Superior temporal gyrus (tissue), 1 donor: ENCODE measurements at regions not wholly inside any gene's neighbourhood (a gene's known extent, or its start where the extent isn't known, plus 50 kb on each side); places are given as distances from the start of the nearest gene placed in this dataset.
"Not testable (repeated sequence)": the region's sequence is repeated elsewhere in the genome, so short reads cannot be mapped to it uniquely, and the experiment has no call there.

Experiments used
- DNase-seq: peaks from one replicate; pipeline ENCODE4 v3.0.0-alpha.2; 2016; ENCODE audit errors: extremely low spot score

GRCh38 chr15:77877869-77878577 is 199.5 kb downstream of the TBC1D2B start:
- no peak for DNase-seq

DNA sequence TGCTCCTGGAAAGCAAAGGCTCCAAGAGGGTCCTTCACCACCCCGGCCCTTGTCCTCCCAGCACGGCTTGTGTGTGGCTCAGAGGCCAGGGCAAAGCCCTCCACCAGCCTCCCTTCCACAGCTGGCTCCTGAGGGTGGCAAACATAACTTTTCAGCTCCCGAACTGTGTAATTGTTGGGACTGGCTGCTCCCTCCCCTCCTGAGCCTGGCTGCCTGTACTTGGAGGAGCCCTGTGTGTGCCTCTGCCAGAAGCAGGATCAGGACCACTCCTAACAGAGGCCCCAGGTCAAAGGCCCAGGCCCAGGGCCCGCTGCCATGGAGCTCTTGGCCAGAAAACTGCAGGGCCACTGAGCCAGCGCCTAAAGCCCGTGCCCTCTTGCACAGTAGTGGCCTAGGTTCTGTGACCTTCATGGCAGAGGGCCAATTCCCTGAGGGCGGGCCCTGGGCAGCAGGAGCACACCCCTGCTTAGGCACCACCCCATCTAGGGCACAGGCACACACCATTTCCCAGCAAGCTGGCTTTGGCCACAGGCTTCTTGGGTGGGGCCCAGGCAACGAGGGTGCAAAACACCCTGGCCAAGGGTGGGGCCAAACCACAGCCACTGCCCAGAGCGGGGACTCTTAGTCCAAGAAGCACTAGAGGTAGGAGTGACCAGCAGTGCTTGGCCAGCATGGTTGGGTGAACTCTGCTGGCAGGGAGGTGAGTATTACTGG is 201.2 kb downstream of the TBC1D2B start:
- DNase-seq = not testable (repeated sequence)

DNA sequence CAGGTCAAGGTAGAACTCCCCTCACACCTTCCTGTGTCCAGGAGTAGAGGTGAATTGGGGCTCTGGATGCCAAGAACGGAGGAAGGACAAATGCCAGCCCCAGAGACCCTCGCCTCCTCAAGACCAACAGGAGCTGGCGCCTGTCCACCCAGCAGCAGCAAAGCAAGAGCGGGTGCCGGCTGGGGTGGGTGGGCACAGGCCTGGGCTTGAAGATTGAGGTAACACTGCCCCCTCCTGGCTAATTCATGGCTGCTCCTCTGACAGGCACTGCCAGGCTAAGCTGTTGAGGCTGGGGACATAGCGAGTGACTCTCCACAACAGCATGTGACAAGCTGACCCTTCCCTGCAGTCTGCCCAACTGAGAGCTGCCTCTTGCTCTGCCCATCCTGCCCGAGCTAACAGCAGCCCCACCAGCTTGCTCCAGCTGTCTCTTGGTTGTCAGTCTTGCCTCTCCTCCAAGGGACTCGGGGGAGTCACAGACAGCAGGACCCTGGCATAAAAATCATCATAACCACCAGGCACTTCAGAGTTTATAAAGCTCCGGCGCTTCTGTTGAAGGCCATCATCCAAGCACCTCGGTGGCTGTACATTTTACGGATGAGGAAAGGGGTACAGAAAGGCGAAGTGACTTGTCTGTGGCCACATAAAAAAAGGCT is 202.3 kb downstream of the TBC1D2B start:
- DNase-seq = peak; percentile 77

GRCh38 chr15:77874063-77874462 is 203.4 kb downstream of the TBC1D2B start:
- no peak for DNase-seq

DNA sequence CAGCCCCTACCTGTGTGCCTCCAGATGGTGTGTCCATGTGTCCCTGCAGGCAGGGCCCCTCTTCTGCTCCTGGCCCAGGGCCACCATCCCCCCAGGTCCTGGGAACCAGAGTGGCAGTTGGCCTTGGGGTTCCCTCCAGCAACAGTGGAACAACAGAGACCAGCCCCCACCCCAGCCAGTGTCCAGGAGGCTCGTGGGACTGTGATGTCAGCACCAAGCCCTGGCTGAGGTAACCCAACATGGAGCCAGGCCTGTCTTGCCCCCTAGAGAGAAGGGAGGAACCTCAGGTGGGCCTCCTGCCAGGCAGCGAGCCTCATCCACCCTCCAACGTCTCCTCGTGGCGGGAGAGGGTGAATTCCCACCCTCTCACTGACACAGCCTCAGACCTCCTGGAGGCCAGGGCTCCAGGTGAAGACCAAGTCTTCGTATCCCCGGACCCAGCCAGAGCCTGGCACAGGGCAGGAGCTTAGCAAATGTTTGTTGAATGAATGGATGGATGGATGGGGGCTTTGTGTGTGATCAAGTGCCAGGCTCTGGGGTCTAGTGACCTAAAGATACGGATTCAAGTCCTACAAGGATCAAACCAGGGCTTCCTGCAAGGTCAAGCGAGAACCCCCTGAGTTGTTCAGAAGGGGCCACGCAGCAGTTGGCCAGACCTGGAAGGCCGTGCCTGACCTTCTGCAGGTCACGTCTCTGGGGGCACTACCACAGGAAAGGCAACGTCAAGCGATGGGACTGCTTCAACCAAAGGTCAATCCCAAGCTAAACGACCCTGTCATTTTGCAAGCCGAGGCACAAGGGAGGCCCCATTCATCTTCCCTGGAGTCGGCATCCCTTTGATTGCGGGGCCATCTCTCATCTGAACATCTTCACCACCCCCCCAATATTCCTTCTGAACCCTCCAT is 204.7 kb downstream of the TBC1D2B start:
- DNase-seq = not testable (repeated sequence)

GRCh38 chr15:77871852-77872371 is 205.6 kb downstream of the TBC1D2B start:
- no peak for DNase-seq

DNA sequence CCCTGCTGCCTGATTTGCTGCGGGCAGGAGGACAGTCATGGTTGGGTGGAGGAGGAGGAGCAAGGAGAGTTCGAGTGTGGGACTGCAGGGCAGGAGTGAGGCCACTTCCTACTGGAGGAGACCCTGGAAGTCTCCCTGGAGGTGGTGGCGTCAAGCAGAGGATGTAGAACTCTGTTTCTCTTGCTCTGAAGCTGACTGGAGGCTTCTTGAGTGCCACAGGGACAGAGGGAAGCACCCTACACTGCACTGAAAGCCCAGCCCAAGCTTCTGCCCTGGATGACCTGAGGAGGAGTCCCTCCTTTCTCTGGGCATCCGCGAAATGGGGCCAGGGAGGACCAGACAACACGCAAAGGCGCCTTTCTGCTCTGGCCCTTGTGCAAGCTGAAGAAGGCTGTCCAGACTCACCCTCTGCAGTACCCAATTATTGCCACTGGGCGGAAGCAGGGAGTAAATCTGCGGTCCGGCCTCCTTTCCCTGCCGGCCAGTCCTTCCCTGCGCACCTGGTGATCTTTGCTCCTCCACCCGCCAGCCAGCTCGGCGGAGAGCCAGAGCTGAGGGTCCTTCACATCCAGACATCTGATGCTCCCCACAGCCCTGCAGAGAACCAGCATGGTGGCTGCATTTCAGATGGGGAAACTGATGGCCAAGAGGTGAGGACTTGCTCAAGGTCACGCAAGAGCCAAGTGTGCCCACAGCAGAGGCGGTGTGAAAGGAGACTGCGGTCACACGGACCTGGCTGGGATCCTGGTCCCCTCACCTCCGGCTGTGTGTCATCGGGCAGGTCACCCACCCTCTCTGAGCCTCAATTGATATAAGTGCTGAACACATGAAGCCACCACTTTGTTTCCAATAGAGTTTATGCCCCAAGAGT is 207.1 kb downstream of the TBC1D2B start:
- DNase-seq = peak; percentile 71

DNA sequence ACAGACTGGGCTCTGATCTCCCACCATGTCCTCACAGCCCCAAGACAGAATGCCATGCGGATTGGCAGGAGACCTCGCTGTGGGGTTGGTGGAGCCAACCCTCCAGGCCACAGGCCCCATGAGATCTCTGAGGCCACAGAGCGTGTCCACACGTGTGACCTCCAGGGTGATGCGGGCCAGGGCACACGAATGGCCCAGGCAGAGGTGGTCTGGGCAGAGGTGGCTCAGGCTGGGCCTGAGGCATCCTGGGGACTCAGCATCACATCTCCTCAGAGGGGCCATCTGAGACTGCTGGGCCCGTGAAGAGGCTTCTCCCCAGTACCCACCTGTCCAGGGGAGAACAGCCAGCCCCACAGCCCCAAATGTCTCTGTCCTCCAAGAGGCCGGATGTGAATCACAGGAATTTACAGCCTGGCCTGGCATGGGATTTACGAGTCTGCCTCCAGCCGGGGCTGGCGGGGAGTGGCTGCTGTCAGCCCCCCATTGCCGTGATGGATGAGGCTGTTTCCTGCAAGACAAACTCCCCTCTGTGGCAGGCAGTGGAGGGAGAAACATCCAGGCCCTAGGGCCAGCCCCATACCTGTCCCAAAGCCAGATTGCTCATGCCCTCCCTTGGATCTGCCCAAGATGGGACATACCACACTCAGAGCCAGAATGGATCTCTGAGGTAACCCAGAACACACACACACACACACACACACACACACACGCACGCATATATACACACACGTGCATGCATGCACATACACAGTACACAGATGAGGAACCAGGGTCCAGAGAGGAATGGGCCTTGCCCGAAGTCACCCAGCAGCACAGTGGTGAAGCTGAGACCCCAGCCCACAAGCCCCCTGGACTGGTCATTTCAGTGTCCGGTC is 208.3 kb downstream of the TBC1D2B start:
- no peak for DNase-seq

DNA sequence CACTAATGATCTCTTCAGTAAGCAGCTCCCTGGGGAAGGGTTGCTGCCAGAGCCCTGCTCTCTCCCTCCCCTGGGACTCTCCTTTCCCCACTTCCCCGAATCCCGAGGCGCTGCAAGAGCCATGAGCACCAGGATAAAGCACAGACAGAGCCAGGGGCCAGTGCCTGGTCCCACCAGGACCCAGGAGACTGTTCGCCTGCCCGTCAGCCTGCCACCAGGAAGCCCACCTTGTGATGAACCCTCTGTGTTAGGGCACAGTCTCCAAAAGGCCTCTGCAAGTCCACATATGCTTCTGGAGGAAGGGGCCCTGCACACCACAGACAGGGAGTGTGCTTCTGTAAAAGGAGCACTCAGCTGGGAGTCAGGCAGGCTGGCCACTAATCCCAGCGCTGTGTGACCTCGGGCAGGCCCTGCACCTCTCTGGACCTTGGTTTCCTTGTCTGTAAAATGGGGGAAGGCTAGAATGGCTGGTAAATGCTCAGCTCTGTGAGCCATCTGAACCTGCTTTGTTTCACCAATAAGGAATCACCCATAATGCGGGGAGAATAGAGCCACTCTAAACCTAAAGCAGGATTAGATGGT is 209.4 kb downstream of the TBC1D2B start:
- not testable (repeated sequence) for DNase-seq

DNA sequence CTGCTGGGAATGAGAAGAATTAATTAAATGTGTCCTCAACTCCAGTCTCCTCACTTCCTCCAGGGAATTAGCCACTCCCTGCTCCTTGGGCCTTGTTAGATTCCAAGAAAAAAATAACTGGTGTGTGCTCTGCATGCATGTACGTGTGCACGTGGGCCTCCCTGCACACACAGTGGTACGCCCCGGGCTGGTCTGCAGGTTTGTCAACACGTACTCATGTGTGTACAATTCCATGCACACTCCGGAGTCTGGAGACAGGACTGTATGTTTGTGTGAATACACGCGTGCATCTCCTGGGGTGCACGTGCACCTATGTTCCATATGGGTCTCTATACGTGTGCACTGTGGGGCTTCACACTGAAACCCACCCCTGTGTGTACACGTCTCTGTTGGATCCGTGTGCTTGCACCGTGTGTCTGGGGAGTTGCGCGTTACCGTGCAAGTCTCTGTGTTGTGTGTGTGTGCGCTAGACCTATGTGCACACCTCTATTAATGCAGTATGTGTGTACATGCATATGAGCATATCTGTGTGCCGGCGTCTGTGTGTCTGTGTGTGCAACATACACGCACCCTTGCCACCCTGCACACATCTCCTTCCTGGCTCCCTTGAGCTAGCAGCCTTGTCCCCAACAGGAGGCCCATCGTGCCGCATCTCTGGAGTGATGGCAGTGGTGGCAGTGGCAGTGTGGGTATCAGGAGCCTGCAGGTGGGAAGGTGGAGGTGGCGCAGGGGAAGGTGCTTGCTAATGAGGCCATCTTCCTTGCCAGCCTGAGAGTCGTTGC is 210.1 kb downstream of the TBC1D2B start:
- no peak for DNase-seq

- DNase-seq = no peak
Measured at GRCh38 chr15:77866596-77867125, 210.8 kb downstream of the TBC1D2B start.

DNA sequence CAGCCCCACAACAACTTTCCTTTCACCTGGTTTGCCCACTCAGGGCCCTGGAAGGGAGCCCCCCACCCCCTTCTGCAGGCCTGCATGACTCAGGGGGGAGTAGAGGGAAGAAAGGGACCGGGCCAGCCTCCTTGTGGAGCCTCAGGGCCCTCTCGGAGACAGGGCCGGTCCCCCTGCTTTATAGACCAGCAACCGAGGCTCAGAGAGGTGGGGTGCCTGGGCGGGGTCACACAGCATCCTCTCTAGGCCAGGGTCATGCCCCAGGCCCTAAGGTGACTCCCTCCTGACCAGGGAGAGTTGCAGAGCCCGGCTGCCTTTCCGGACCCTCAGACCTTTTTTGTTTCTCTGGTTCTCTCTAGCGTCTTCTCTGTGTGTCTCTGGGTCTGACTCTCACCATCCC is 211.3 kb downstream of the TBC1D2B start:
- DNase-seq = no peak

DNA sequence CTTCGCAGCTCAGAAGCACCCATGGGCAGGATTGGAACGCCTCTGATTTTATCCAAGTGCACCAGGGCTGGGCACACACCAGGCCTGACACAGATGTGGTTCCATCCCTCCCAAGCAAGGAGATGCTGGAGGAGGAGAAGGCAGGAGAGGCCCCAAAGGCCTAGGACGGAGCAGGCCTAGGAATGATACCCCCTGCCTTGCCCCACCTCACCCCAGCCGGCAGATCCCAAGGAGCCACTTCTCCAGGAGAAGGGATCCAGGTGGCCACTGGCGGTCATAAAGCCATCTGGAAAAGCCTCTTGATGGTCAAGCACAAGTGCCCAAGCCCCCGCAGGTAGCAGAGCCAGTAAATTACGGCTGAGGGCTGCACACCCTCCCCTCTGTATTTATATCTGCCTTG is 211.8 kb downstream of the TBC1D2B start:
- DNase-seq = no peak

- DNase-seq = no peak
Measured at GRCh38 chr15:77865106-77865610, 212.4 kb downstream of the TBC1D2B start.

DNA sequence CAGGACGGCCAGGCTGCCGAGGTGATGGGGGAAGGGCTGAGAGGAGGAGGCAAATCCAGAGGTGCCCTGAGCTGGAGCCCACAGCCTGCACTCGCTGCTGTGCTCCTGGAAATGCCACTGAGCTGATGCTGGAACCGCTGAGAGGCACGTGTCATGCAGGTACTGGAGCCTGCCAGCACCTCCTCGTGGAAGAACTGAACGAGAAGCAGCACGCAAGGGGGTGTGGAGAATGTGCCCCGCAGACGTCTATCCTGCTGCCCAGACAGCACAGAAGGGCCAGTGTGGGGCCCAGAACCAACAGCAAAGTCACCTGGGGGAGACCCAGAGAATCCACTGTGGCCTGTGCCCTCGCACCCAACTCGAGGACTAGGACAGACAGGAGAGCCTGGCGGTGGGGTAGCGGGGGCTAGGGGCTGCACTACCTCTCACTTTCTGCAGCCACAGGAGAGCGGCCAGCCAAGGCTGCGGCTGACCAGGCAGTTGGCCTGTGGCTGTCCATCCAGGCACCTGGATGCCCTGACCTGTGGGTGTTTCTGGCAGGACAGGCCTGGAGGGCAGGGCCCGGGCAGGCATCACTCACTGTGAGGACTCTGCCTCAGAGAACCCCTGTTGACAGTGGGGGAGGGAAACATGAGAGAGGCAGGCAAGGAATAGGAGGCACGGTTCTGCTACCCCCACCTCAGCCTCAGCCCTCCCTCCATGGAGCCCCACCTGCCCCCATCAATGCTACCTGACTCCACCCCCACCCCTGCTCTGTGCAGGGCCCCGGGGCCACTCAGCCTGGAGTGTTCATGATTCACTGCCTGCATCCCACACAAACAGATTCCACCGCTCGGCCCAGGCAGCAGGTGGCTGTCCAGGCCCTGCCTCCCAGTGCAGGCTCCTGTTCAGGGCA is 213.1 kb downstream of the TBC1D2B start:
- no peak for DNase-seq

DNA sequence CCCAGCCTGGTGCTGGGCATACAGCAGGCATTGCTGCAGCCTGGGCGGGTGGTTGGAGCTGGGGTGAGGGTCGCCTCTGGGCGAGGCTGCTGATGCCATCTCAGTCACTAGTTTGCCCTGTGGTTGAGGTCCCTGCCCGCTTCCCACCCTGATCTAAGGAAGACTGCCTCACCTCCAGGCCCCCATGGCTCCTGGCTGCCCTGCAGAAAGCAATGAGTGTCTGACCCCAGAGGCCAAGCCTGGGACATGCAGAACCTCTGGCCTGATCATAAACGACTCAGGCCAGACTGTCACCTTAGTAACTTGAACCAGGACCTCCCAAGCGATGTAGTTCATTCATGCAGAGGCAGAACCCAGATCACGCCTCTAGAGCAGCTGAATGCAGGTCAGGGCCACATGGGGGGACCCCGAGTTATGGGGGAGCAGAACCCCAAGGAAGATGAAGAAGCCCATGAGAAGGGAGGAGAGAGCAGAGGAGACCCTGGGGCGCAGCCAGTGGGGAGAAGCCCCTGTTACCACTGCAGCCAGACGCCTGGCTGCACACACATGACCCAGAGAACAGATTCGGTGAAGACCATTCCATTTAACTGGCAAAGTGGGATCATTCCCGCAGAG is 213.9 kb downstream of the TBC1D2B start:
- DNase-seq = no peak
